Activated naive CD8-positive, alpha-beta T cell treated with anti-CD3 and anti-CD28 coated beads, Interleukin-2, amount 10 ng/mL, durations not matched to agents 7 days and 5 days (primary cell): ENCODE measurements at regions not wholly inside any gene's neighbourhood (a gene's known extent, or its start where the extent isn't known, plus 50 kb on each side); places are given as distances from the start of the nearest gene placed in this dataset.

Source experiments
- ATAC-seq: fragments of 150-1000 bp; cut with Tn5 transposase; one replicate; pipeline ENCODE4 v1.10.0; 2021; ENCODE audit warnings: low read depth, moderate library complexity
- POLR2A ChIA-PET: fragments of 350-600 bp; sonication (Branson Sonifier 250); formaldehyde crosslinking; loops from one replicate; lab custom pipeline; 2021; ENCODE audit warnings: antibody characterized with exemption; lab: Charles Lee
- DNase-seq: peaks from one replicate; pipeline ENCODE4 v3.0.0; 2021
- H3K27ac Mint-ChIP-seq: one replicate; pipeline ENCODE4 v1.8.0; 2022; ENCODE audit warnings: mild to moderate bottlenecking, mixed read lengths
- H3K27me3 Mint-ChIP-seq: one replicate; pipeline ENCODE4 v1.8.0; 2022; ENCODE audit warnings: mild to moderate bottlenecking, moderate library complexity, mixed read lengths
- H3K36me3 Mint-ChIP-seq: one replicate; pipeline ENCODE4 v1.8.0; 2021; ENCODE audit warnings: mild to moderate bottlenecking, mixed read lengths
- H3K4me1 Mint-ChIP-seq: one replicate; pipeline ENCODE4 v1.8.0; 2021; ENCODE audit warnings: mixed read lengths
- H3K4me3 Mint-ChIP-seq: one replicate; pipeline ENCODE4 v1.8.0; 2022; ENCODE audit warnings: mild to moderate bottlenecking, moderate library complexity, mixed read lengths
- H3K9me3 Mint-ChIP-seq: one replicate; pipeline ENCODE4 v1.8.0; 2021; ENCODE audit warnings: mixed read lengths

GRCh38 chr5:71938895-71939294 lies 168.4 kb upstream of the MAP1B start:
- POLR2A ChIA-PET: no interaction called here
- no peak for ATAC-seq
- H3K27ac Mint-ChIP-seq: no peak overlapping the region
- no peak for DNase-seq
- H3K4me1 Mint-ChIP-seq: no peaks in the 10 kb centered on the region
- H3K27me3 Mint-ChIP-seq: no peaks in the 10 kb centered on the region
- H3K9me3 Mint-ChIP-seq: no peaks in the 10 kb centered on the region
- no peak overlapping the region for H3K4me3 Mint-ChIP-seq
- H3K36me3 Mint-ChIP-seq: no peaks in the 10 kb centered on the region

GRCh38 chr5:71939452-71940230 lies 167.6 kb upstream of the MAP1B start:
- Mint-ChIP-seq H3K36me3 (no peaks in the 10 kb centered on the region), H3K4me1 (no peaks in the 10 kb centered on the region), H3K27me3 (no peaks in the 10 kb centered on the region), H3K27ac (no peak overlapping the region), H3K9me3 (no peaks in the 10 kb centered on the region), H3K4me3 (no peak overlapping the region)
- POLR2A ChIA-PET: no interaction called here
- DNase-seq: no peak
- ATAC-seq: no peak

GRCh38 chr5:71943874-71944273 lies 163.4 kb upstream of the MAP1B start:
- H3K4me3 Mint-ChIP-seq: no peak overlapping the region
- DNase-seq (no peak), ATAC-seq (no peak)
- no peaks in the 10 kb centered on the region for H3K9me3 Mint-ChIP-seq
- POLR2A ChIA-PET: no interaction called here
- no peaks in the 10 kb centered on the region for H3K36me3 Mint-ChIP-seq
- no peaks in the 10 kb centered on the region for H3K27me3 Mint-ChIP-seq
- no peaks in the 10 kb centered on the region for H3K4me1 Mint-ChIP-seq
- no peak overlapping the region for H3K27ac Mint-ChIP-seq

GRCh38 chr5:71945436-71945835 lies 161.8 kb upstream of the MAP1B start:
- ATAC-seq (no peak), DNase-seq (no peak)
- Mint-ChIP-seq H3K27ac (no peak overlapping the region), H3K4me3 (no peak overlapping the region), H3K9me3 (no peaks in the 10 kb centered on the region), H3K27me3 (no peaks in the 10 kb centered on the region), H3K36me3 (no peaks in the 10 kb centered on the region), H3K4me1 (no peaks in the 10 kb centered on the region)
- POLR2A ChIA-PET: no interaction called here

- H3K4me3 Mint-ChIP-seq: no peak overlapping the region
- H3K27ac Mint-ChIP-seq: no peak overlapping the region
- ATAC-seq: no peak
- H3K9me3 Mint-ChIP-seq: no peaks in the 10 kb centered on the region
- DNase-seq: no peak
- H3K27me3 Mint-ChIP-seq: no peaks in the 10 kb centered on the region
- POLR2A ChIA-PET: no interaction called here
- no peaks in the 10 kb centered on the region for H3K36me3 Mint-ChIP-seq
- H3K4me1 Mint-ChIP-seq: no peaks in the 10 kb centered on the region
Observed at GRCh38 chr5:71946343-71947030, 160.8 kb upstream of the MAP1B start.

- Mint-ChIP-seq H3K27me3 (no peaks in the 10 kb centered on the region), H3K27ac (no peak overlapping the region), H3K4me1 (no peaks in the 10 kb centered on the region), H3K4me3 (no peak overlapping the region), H3K36me3 (no peaks in the 10 kb centered on the region), H3K9me3 (peaks cover 2% of the 10 kb centered on the region)
- no peak for ATAC-seq
- POLR2A ChIA-PET: no interaction called here
- no peak for DNase-seq
Observed at GRCh38 chr5:71948206-71948605, 159.1 kb upstream of the MAP1B start.

GRCh38 chr5:71949772-71950171 lies 157.5 kb upstream of the MAP1B start:
- ATAC-seq: no peak
- POLR2A ChIA-PET: no interaction called here
- Mint-ChIP-seq H3K27ac (no peak overlapping the region), H3K27me3 (no peaks in the 10 kb centered on the region), H3K9me3 (peaks cover 2% of the 10 kb centered on the region), H3K4me3 (no peak overlapping the region), H3K4me1 (no peaks in the 10 kb centered on the region), H3K36me3 (no peaks in the 10 kb centered on the region)
- no peak for DNase-seq

GRCh38 chr5:71953866-71954265 lies 153.4 kb upstream of the MAP1B start:
- Mint-ChIP-seq H3K36me3 (no peaks in the 10 kb centered on the region), H3K9me3 (peaks cover 2% of the 10 kb centered on the region), H3K4me3 (no peak overlapping the region), H3K27ac (no peak overlapping the region), H3K4me1 (no peaks in the 10 kb centered on the region), H3K27me3 (no peaks in the 10 kb centered on the region)
- no peak for ATAC-seq
- no peak for DNase-seq
- POLR2A ChIA-PET: no interaction called here

- POLR2A ChIA-PET: no interaction called here
Observed at GRCh38 chr5:71954329-71954728, 152.9 kb upstream of the MAP1B start.

GRCh38 chr5:71955723-71956122 lies 151.6 kb upstream of the MAP1B start:
- ATAC-seq (no peak), DNase-seq (no peak)
- no peaks in the 10 kb centered on the region for H3K36me3 Mint-ChIP-seq
- H3K9me3 Mint-ChIP-seq: peaks cover 2% of the 10 kb centered on the region
- no peaks in the 10 kb centered on the region for H3K4me1 Mint-ChIP-seq
- no peak overlapping the region for H3K4me3 Mint-ChIP-seq
- no peaks in the 10 kb centered on the region for H3K27me3 Mint-ChIP-seq
- H3K27ac Mint-ChIP-seq: no peak overlapping the region
- POLR2A ChIA-PET: no interaction called here

More at GRCh38 chr5:71954329-71954728, 152.9 kb upstream of the MAP1B start:
- H3K36me3 Mint-ChIP-seq: no peaks in the 10 kb centered on the region
- H3K27me3 Mint-ChIP-seq: no peaks in the 10 kb centered on the region
- no peak overlapping the region for H3K4me3 Mint-ChIP-seq
- DNase-seq (no peak), ATAC-seq (no peak)
- no peaks in the 10 kb centered on the region for H3K4me1 Mint-ChIP-seq
- H3K27ac Mint-ChIP-seq: no peak overlapping the region
- peaks cover 2% of the 10 kb centered on the region for H3K9me3 Mint-ChIP-seq

- no peak for ATAC-seq
- H3K4me1 Mint-ChIP-seq: no peaks in the 10 kb centered on the region
- no peak overlapping the region for H3K27ac Mint-ChIP-seq
- POLR2A ChIA-PET: no interaction called here
- no peaks in the 10 kb centered on the region for H3K27me3 Mint-ChIP-seq
- no peaks in the 10 kb centered on the region for H3K36me3 Mint-ChIP-seq
- no peak overlapping the region for H3K4me3 Mint-ChIP-seq
- no peaks in the 10 kb centered on the region for H3K9me3 Mint-ChIP-seq
- DNase-seq: no peak
Observed at GRCh38 chr5:71957292-71957898, 149.9 kb upstream of the MAP1B start.

- no peaks in the 10 kb centered on the region for H3K9me3 Mint-ChIP-seq
- ATAC-seq (no peak), DNase-seq (no peak)
- POLR2A ChIA-PET: no interaction called here
- H3K4me1 Mint-ChIP-seq: no peaks in the 10 kb centered on the region
- H3K27me3 Mint-ChIP-seq: peaks cover 2% of the 10 kb centered on the region
- H3K27ac Mint-ChIP-seq: no peak overlapping the region
- no peak overlapping the region for H3K4me3 Mint-ChIP-seq
- no peaks in the 10 kb centered on the region for H3K36me3 Mint-ChIP-seq
Observed at GRCh38 chr5:71960195-71960594, 147.1 kb upstream of the MAP1B start.

GRCh38 chr5:71961786-71962185 lies 145.5 kb upstream of the MAP1B start:
- no peak for ATAC-seq
- Mint-ChIP-seq H3K27me3 (peaks cover 2% of the 10 kb centered on the region), H3K9me3 (no peaks in the 10 kb centered on the region), H3K36me3 (no peaks in the 10 kb centered on the region), H3K4me3 (no peak overlapping the region), H3K27ac (no peak overlapping the region), H3K4me1 (no peaks in the 10 kb centered on the region)
- POLR2A ChIA-PET: no interaction called here
- DNase-seq: no peak

GRCh38 chr5:71969460-71969859 lies 137.8 kb upstream of the MAP1B start:
- ATAC-seq (no peak), DNase-seq (no peak)
- Mint-ChIP-seq H3K4me1 (no peaks in the 10 kb centered on the region), H3K36me3 (no peaks in the 10 kb centered on the region), H3K4me3 (no peak overlapping the region), H3K9me3 (no peaks in the 10 kb centered on the region), H3K27ac (no peak overlapping the region), H3K27me3 (peaks cover 5% of the 10 kb centered on the region)
- POLR2A ChIA-PET: no interaction called here
